Thyroid gland (tissue), 4 donors: ENCODE measurements at regions not wholly inside any gene's neighbourhood (a gene's known extent, or its start where the extent isn't known, plus 50 kb on each side); places are given as distances from the start of the nearest gene placed in this dataset.

Source experiments
- POLR2A ChIP-seq, 2 donors: fragments of 450-650 bp; IDR thresholded peaks; one replicate each; pipeline ENCODE4 v1.6.1; 2017; ENCODE audit warnings: antibody characterized with exemption in 2 of 2, mild to moderate bottlenecking in 2 of 2, moderate library complexity in 1 of 2
- TF ChIP-seq, protein P1 (sequence below), 6 experiments: fragments of 200-600 bp in 3 of 6; fragments of 450-650 bp in 3 of 6; sonication (generic) in 3 of 6; IDR thresholded peaks; one replicate each; pipeline ENCODE4 v1.5.1; 2016 to 2019; ENCODE audit warnings: antibody characterized with exemption in 6 of 6, mild to moderate bottlenecking in 2 of 6, inconsistent platforms in 1 of 6, moderate library complexity in 1 of 6

DNA sequence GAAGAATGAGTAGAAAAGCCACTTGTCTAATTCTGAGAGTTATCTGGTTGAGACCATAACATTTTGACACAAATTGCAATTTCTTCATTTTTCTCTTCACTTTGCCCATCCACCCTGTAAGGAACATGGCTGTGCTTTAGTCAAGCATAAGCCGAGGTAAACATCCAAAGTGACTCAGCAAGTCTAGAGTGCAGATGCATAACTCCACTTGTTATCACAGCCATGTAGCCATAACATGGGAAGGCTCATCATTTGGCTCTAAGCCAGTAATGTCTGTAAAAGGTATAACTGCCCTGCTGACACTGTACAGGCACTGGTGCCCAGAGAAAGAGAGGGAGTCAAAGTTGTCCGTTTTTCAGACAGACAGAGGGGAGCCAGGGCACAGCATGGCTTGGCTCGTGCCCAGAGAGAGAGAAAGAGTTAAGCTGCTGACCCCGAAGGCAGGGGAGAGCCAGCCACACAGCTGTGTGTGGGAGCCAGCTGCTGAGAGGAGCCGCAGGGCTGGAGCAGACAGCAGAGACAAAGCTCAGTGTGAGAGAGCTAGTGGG lies 76.9 kb upstream of the EXOC1L start:
- TF ChIP-seq, protein P1, sequence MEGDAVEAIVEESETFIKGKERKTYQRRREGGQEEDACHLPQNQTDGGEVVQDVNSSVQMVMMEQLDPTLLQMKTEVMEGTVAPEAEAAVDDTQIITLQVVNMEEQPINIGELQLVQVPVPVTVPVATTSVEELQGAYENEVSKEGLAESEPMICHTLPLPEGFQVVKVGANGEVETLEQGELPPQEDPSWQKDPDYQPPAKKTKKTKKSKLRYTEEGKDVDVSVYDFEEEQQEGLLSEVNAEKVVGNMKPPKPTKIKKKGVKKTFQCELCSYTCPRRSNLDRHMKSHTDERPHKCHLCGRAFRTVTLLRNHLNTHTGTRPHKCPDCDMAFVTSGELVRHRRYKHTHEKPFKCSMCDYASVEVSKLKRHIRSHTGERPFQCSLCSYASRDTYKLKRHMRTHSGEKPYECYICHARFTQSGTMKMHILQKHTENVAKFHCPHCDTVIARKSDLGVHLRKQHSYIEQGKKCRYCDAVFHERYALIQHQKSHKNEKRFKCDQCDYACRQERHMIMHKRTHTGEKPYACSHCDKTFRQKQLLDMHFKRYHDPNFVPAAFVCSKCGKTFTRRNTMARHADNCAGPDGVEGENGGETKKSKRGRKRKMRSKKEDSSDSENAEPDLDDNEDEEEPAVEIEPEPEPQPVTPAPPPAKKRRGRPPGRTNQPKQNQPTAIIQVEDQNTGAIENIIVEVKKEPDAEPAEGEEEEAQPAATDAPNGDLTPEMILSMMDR (IDR thresholded peaks at IDR 0.05): no peak
- TF ChIP-seq POLR2A (IDR thresholded peaks at IDR 0.05): no peak
